GM21529 (cell line): ENCODE measurements at regions not wholly inside any gene's neighbourhood (a gene's known extent, or its start where the extent isn't known, plus 50 kb on each side); places are given as distances from the start of the nearest gene placed in this dataset.

Experiments
- ATAC-seq: cut with Tn5 transposase; IDR thresholded peaks from one replicate; pipeline ENCODE4 v1.9.1; 2021; ENCODE audit not compliant: unreplicated experiment

DNA sequence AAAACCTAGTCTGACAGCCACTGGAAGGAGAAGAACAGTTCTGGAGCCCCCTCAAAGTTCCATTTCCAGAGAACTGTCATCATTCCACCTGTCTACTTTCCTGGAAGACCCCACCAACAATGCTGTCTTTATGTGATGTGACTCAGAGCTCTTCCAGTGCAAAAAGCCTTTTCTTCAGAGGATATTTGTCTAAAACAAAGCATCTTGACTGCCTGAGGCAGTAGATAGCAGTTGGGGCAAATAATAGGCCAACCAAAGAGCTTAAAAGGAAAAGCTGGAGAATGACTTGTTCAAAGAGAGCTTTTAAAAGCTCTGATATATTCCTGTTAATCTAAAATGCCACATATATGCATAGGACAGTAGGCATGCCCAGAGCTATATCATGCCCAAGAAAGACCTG is 62.6 kb downstream of the MIS18A start:
- ATAC-seq: no peak

GRCh38 chr21:32215306-32215685 is 63.6 kb downstream of the MIS18A start:
- no peak for ATAC-seq

GRCh38 chr21:32214654-32215305 is 64.1 kb downstream of the MIS18A start:
- ATAC-seq: no peak

- ATAC-seq: no peak
Measured at GRCh38 chr21:32212116-32212515, 66.7 kb downstream of the MIS18A start.

GRCh38 chr21:32211306-32211705 is 67.5 kb downstream of the MIS18A start:
- no peak for ATAC-seq

DNA sequence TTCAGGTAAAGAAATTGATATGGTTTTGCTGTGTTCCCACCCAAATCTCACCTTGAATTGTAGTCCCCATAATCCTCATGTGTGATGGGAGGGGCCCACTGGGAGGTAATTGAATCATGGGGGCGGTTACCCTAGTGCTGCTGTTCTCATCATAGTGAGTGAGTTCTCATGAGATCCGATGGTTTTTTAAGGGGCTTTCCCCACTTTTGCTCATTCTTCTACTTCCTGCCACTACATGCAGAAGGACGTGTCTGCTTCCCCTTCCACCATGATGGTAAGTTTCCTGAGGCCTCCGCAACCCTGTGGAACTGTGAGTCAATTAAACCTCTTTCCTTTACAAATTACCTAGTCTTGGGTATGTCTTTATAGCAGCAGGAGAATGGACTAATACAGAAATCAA is 69.3 kb downstream of the MIS18A start:
- ATAC-seq: no peak

GRCh38 chr21:32207406-32207716 is 71.5 kb downstream of the MIS18A start:
- ATAC-seq: no peak

GRCh38 chr21:32206631-32207405 is 72.0 kb downstream of the MIS18A start:
- ATAC-seq: no peak

- no peak for ATAC-seq
Measured at GRCh38 chr21:32203877-32204480, 74.9 kb downstream of the MIS18A start.

DNA sequence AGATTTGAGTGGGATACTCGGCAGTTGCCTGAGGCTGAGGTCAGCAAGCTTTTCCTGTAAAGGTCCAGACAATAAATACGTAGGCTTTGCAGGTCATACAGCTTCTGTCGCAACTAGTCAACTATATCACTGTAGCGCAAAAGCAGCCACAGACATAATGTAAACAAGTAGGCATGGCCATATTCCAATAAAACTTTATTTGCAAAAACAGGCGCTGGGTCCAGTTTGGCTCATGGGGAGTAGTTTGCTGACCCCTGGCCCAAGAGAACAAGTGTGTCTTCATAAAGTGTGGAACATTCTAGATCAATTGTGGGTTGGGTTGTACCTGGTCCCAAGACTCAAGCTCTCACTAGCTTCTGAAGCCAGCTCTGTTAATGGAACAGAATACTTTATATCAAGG is 78.8 kb downstream of the MIS18A start:
- no peak for ATAC-seq

- ATAC-seq: no peak
Measured at GRCh38 chr21:32198384-32198783, 80.5 kb downstream of the MIS18A start.

DNA sequence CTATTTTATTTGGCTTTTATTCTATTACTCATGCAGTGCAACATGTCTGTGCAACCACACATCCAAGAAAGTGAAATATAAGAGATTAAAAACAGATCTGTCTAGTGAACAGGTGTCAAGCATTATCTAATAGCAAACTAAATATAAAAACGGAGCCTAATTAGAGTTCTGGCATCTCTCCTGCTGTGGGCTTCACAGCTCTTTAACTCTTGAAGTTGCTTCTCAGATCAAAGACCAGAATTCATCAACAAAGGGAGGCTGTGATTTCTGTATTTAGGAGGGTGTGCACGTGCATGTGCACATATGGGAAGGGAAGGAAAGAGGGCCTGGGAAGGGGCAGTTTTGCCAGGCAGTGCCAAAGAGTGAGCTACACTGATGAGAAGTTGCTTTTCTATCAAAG is 81.0 kb downstream of the MIS18A start:
- no peak for ATAC-seq

- ATAC-seq: no peak
Measured at GRCh38 chr21:32196001-32196400, 82.8 kb downstream of the MIS18A start.

- no peak for ATAC-seq
Measured at GRCh38 chr21:32193098-32193465, 85.8 kb downstream of the MIS18A start.

DNA sequence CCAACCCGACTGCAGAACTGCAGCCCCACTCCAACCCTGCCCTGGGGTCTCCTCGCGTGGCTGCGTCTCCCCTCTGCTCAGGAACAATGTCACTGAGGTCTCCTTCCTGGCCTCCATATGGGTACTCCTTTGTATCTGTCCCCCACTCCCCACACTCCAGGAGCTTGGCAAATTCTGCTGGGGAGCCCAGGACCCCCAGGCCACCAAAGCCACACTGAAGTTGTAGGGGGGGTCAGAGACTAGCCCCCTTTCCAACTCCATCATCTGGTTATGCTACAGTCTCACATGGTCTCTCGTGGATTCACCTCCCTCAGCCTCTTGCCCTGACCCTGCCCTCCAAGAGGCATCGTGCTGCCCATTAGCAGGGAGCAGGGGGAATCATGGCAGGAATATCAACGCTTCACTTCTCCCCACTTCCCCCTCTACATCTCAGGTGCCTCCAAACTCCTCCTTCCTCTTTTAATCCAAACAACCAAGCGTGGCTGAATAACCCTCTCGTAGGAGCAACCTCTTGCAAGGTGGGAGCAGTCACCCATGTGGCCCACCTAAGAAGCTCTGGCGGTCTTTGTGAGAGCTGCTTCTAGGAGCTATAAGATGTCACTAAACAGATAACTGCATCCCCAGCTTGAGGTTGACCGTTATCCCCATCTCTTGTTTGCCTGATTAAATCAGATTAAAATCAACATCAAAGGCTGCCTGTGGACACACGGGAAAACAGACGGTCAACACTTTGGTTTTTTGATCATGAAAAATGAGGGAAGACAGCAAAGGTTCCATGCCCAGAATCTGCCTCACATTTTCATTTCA is 86.4 kb downstream of the MIS18A start:
- ATAC-seq: no peak

DNA sequence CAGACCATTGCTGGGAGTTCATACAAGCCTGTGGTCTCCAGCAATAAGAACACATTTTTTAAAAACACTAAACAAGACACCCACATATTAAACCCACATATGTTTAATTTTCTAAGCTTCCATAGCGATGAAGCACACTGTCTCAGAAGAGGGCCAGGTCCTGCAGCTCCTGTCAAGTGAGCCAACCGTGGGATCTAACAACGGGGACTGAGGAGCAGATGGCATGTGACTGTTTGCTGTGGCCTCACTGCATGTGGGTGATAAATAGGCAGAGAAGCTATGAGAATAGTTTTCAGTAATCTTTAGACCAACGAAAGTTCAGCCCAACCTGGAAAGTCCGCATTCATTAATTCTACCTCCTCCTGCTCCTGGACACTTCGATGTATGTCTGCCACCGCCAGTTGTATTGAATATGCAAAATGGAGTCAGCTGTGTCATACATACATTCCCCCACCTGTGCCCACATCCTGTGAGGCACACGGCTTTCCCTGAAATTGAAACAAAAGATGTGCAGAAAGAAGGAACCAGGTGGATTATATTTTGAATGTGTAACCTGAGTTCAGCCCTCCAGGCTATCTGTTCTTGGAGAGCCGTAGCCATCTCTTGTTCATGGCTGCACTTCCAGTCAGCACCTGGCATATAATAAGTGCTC is 88.2 kb downstream of the MIS18A start:
- ATAC-seq: no peak

DNA sequence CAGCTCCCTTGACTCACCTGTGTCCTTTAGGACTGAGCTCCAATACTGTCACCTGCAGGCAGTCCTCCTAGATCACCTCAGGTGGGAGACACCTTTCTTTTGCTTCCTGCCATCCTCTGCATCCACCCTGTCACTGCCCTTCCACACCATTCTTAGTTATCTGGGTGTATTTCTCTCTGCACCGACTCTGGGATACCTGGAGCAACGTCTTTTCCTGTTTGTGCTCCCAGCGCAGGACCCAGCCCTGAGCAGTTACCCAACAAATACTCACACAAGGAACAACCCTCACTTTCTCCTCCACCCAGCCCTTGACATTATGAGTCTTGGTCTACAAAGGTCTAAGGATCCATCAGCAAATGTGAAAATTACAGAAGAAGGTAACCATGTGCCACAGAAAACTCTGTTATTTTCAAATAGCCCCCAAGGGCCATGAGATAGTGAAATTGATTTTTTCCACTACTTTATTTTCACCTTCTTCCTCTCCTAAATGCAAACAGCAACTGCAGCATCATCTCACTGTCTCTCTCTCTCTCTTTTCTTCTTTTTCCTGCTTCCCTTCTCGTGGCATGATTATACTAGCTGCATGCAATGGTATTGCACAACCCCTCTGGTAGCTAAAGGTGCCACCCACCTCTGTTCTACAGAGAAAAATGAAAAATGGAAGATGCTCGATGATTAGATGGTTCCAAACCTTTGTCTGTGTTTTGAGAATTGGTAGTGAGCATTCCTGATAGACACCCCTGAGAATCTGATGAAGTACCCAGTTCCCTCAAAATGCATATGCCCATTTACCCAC is 89.0 kb downstream of the MIS18A start:
- no peak for ATAC-seq

GRCh38 chr21:32186804-32187203 is 92.0 kb downstream of the MIS18A start:
- no peak for ATAC-seq

GRCh38 chr21:32185726-32186125 is 93.1 kb downstream of the MIS18A start:
- ATAC-seq: no peak

GRCh38 chr21:32185103-32185502 is 93.7 kb downstream of the MIS18A start:
- no peak for ATAC-seq
